Neural cell (in vitro differentiated cells): ENCODE measurements at regions not wholly inside any gene's neighbourhood (a gene's known extent, or its start where the extent isn't known, plus 50 kb on each side); places are given as distances from the start of the nearest gene placed in this dataset.

Source experiments
- H2AFZ ChIP-seq: fragments of 200-600, 300-800 bp; sonication (generic), shearing (Covaris generic); 2 replicates; pipeline ENCODE4 v1.6.0; 2014; ENCODE audit warnings: low read depth, mild to moderate bottlenecking, antibody characterized with exemption, low read length, moderate library complexity
- H3F3A ChIP-seq: fragments of 200-600 bp; shearing (Covaris generic); 2 replicates; pipeline ENCODE4 v1.6.1; 2016; ENCODE audit warnings: mild to moderate bottlenecking, moderate library complexity, mixed read lengths, antibody characterized with exemption, low read length; ENCODE audit not compliant: insufficient read depth, poor library complexity, severe bottlenecking
- H3K27ac ChIP-seq: fragments of 200-600, 300-800 bp; sonication (generic), shearing (Covaris generic); 2 replicates; pipeline ENCODE4 v1.5.1; 2014; ENCODE audit warnings: mild to moderate bottlenecking, low read length, moderate library complexity
- H3K27me3 ChIP-seq: fragments of 300-800, 200-600 bp; sonication (generic), shearing (Covaris generic); 2 replicates; pipeline ENCODE4 v1.6.0; 2014; ENCODE audit warnings: mild to moderate bottlenecking, low read depth, low read length, moderate library complexity; ENCODE audit not compliant: insufficient read depth
- H3K36me3 ChIP-seq: fragments of 300-800, 200-600 bp; sonication (generic), shearing (Covaris generic); 2 replicates; pipeline ENCODE4 v1.5.1; 2014; ENCODE audit warnings: mild to moderate bottlenecking, antibody characterized with exemption, low read length, moderate library complexity; ENCODE audit not compliant: insufficient read depth
- H3K4me2 ChIP-seq: fragments of 300-800, 200-600 bp; sonication (generic), shearing (Covaris generic); 2 replicates; pipeline ENCODE4 v1.6.0; 2014; ENCODE audit warnings: mild to moderate bottlenecking, low read length
- H3K4me3 ChIP-seq: fragments of 300-800, 200-600 bp; sonication (generic), shearing (Covaris generic); 2 replicates; pipeline ENCODE4 v1.5.1; 2014; ENCODE audit warnings: mild to moderate bottlenecking, low read length, moderate library complexity
- H3K79me2 ChIP-seq: fragments of 200-600 bp; shearing (Covaris generic); replicated peaks from 2 replicates; pipeline ENCODE4 v1.6.0; 2014; ENCODE audit warnings: mild to moderate bottlenecking, low read length, moderate library complexity; ENCODE audit not compliant: insufficient read depth
- H3K9ac ChIP-seq: fragments of 300-800, 200-600 bp; sonication (generic), shearing (Covaris generic); 2 replicates; pipeline ENCODE4 v1.6.1; 2016; ENCODE audit warnings: mild to moderate bottlenecking, low read length, mixed read lengths
- H3K9me2 ChIP-seq: fragments of 200-600 bp; shearing (Covaris generic); 2 replicates; pipeline ENCODE4 v1.6.1; 2016; ENCODE audit warnings: mild to moderate bottlenecking, low read length, mixed read lengths; ENCODE audit not compliant: insufficient read depth
- H3K9me3 ChIP-seq: fragments of 200-600, 300-800 bp; sonication (generic), shearing (Covaris generic); 2 replicates; pipeline ENCODE4 v1.6.1; 2016; ENCODE audit warnings: mild to moderate bottlenecking, mixed run types, low read length, moderate library complexity, mixed read lengths
- H4K20me1 ChIP-seq: fragments of 200-600 bp; shearing (Covaris generic); 2 replicates; pipeline ENCODE4 v1.6.1; 2016; ENCODE audit warnings: mild to moderate bottlenecking, mixed run types; ENCODE audit not compliant: insufficient read depth
- CTCF ChIP-seq: fragments of 450-650 bp; IDR thresholded peaks from 2 replicates; pipeline ENCODE4 v1.5.1; 2014; ENCODE audit warnings: antibody characterized with exemption, mild to moderate bottlenecking, moderate library complexity; ENCODE audit not compliant: poor library complexity, severe bottlenecking
- EP300 ChIP-seq: fragments of 450-650 bp; conservative IDR thresholded peaks from 2 replicates; pipeline ENCODE4 v1.6.1; 2014; ENCODE audit warnings: antibody characterized with exemption, mild to moderate bottlenecking, moderate library complexity; ENCODE audit not compliant: poor library complexity, severe bottlenecking
- MXI1 ChIP-seq: fragments of 450-650 bp; conservative IDR thresholded peaks from 2 replicates; pipeline ENCODE4 v1.6.1; 2014; ENCODE audit warnings: antibody characterized with exemption, mild to moderate bottlenecking; ENCODE audit not compliant: poor library complexity, severe bottlenecking
- POLR2AphosphoS5 ChIP-seq: IDR thresholded peaks from 2 replicates; pipeline ENCODE4 v1.6.1; 2012
- RAD21 ChIP-seq: fragments of 450-650 bp; conservative IDR thresholded peaks from 2 replicates; pipeline ENCODE4 v1.6.1; 2014; ENCODE audit warnings: antibody characterized with exemption, mild to moderate bottlenecking, moderate library complexity
- REST ChIP-seq: IDR thresholded peaks from 2 replicates; pipeline ENCODE4 v1.6.1; 2012; ENCODE audit warnings: borderline replicate concordance
- SMC3 ChIP-seq: fragments of 450-650 bp; conservative IDR thresholded peaks from 2 replicates; pipeline ENCODE4 v1.6.1; 2014; ENCODE audit warnings: antibody characterized with exemption, mild to moderate bottlenecking, moderate library complexity; ENCODE audit not compliant: poor library complexity
- TAF1 ChIP-seq: IDR thresholded peaks from 2 replicates; pipeline ENCODE4 v1.6.1; 2012; ENCODE audit warnings: low read depth

DNA sequence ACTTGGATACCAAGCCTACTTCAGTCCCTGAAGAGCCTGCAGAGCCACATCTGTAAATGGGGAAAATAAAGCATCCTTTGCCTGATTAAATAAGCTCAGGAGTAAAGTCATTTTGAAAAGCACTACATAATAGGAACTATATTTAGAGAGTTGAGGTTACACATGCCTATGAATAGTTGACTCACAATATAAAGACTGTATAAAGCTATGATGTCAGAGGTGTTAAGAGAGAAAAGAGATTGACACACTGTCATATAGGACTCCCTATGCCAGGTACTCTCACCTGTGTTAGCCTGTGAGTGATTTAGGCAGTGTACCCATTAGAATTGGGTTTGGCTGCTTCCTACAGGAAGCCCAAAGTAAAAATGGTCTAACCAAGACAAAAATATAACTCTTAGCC, 87.7 kb upstream of the CRHR1 start:
- H3K36me3 ChIP-seq: no peaks in the 10 kb centered on the region
- no peak overlapping the region for H3K9ac ChIP-seq
- no peaks in the 10 kb centered on the region for H3F3A ChIP-seq
- no peaks in the 10 kb centered on the region for H3K9me3 ChIP-seq
- no peaks in the 10 kb centered on the region for H3K27me3 ChIP-seq
- H2AFZ ChIP-seq: no peak overlapping the region
- no peak overlapping the region for H3K4me3 ChIP-seq
- no peaks in the 10 kb centered on the region for H3K9me2 ChIP-seq
- no peak overlapping the region for H3K27ac ChIP-seq
- TF ChIP-seq POLR2AphosphoS5 (no peak), TAF1 (no peak), CTCF (no peak), MXI1 (no peak), RAD21 (no peak), EP300 (no peak), SMC3 (no peak)
- H3K79me2 ChIP-seq: no peaks in the 10 kb centered on the region
- H4K20me1 ChIP-seq: no peaks in the 10 kb centered on the region
- no peak overlapping the region for H3K4me2 ChIP-seq

- no peak overlapping the region for H3K4me2 ChIP-seq
- no peaks in the 10 kb centered on the region for H3K79me2 ChIP-seq
- H2AFZ ChIP-seq: no peak overlapping the region
- no peaks in the 10 kb centered on the region for H4K20me1 ChIP-seq
- no peak for TF ChIP-seq TAF1
- TF ChIP-seq RAD21: no peak
- no peak for TF ChIP-seq CTCF
- TF ChIP-seq EP300: no peak
- no peak for TF ChIP-seq MXI1
- no peak for TF ChIP-seq POLR2AphosphoS5
- TF ChIP-seq REST: no peak
- no peaks in the 10 kb centered on the region for H3K36me3 ChIP-seq
- H3K9me3 ChIP-seq: no peaks in the 10 kb centered on the region
- no peak overlapping the region for H3K9ac ChIP-seq
- no peaks in the 10 kb centered on the region for H3K27me3 ChIP-seq
- H3K4me3 ChIP-seq: no peak overlapping the region
- no peaks in the 10 kb centered on the region for H3K9me2 ChIP-seq
- H3K27ac ChIP-seq: no peak overlapping the region
- H3F3A ChIP-seq: no peaks in the 10 kb centered on the region
These were observed 87.0 kb upstream of the CRHR1 start for GRCh38 chr17:45697076-45697475.
